ENCODE measurements at regions not wholly inside any gene's neighbourhood (a gene's known extent, or its start where the extent isn't known, plus 50 kb on each side); places are given as distances from the start of the nearest gene placed in this dataset.

DNA sequence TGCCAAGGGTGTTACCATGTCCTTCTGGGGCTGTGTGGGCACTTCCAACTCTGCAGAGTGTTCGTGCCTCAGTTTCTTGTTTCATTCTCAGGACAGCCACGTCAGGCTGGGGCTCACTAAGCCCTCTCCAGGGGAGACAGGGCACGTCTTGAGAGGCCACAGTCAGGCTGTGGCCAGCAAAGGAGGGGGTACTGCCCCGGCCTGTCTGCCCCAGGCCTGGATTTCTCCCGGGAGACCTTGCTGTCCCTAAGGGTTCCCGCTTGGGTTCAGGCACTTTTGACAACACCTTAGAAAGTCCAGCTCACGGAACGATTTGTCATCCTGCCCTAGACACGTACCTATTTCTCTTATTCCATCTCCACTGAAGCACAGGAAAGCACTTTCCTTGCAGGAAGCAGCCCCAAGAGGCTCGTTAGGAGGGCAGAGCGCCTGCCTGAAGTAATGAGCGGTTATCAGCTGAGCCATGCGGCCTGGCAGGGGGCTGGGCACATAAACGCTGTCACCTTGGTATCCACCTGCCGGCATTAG is 290.4 kb upstream of the RTL1 start:
- TF ChIP-seq CTCF (IDR thresholded peaks at IDR 0.05; ENCODE audit: low read depth, low read length) = no peak
- H3K9me3 ChIP-seq = no peaks in the 10 kb centered on the region
- DNase-seq = no peak

GRCh38 chr14:101194373-101195308 is 291.1 kb upstream of the RTL1 start:
- Histone ChIP-seq H3K4me1 (no peaks in the 10 kb centered on the region), H3K4me3 (ENCODE audit: low read depth, low read length) (no peak overlapping the region), H3K9me3 (no peaks in the 10 kb centered on the region), H3K36me3 (no peaks in the 10 kb centered on the region), H3K27me3 (no peaks in the 10 kb centered on the region)
- DNase-seq = no peak
- TF ChIP-seq CTCF (IDR thresholded peaks at IDR 0.05; ENCODE audit: low read depth, low read length) = no peak

More for the DNA sequence above, 290.4 kb upstream of the RTL1 start:
- H3K4me3 ChIP-seq (ENCODE audit: low read depth, low read length) = no peak overlapping the region
- H3K27me3 ChIP-seq = no peaks in the 10 kb centered on the region
- no peaks in the 10 kb centered on the region for H3K4me1 ChIP-seq
- no peaks in the 10 kb centered on the region for H3K36me3 ChIP-seq

DNA sequence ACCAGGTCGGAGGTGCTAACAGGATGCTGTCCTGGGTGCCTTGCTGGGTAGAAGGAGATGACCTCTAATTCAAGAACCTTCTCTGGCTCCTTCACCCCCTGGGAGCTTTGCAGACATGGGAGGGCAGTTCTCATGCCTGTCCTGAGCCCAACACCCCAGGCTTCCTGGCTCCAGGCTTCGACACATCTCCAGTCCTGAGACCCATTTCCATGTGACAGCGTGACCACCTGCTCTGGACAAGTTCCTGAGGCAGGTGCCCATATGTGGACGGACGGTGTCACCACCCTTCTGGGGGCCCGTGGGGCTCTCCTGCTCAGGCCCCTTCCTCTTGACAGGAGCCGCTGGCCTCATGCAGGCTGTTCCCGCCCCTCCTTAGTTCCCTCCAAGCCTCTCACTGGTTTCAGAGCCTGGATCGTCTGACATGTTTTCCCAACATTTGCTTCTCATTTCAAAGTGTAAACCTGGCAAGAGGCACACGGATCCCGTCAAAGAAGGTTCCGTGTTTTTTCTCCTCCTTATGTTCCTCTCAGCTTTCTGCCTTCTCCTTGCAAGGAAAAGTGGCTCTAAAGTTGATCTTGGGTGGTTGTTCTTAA is 291.9 kb upstream of the RTL1 start:
- Histone ChIP-seq H3K9me3 (no peaks in the 10 kb centered on the region), H3K27me3 (no peaks in the 10 kb centered on the region), H3K36me3 (no peaks in the 10 kb centered on the region), H3K4me1 (no peaks in the 10 kb centered on the region), H3K4me3 (ENCODE audit: low read depth, low read length) (no peak overlapping the region)
- no peak for TF ChIP-seq CTCF (IDR thresholded peaks at IDR 0.05; ENCODE audit: low read depth, low read length)
- DNase-seq = no peak

GRCh38 chr14:101196051-101196712 is 292.7 kb upstream of the RTL1 start:
- Histone ChIP-seq H3K4me3 (ENCODE audit: low read depth, low read length) (no peak overlapping the region), H3K27me3 (no peaks in the 10 kb centered on the region), H3K9me3 (no peaks in the 10 kb centered on the region), H3K36me3 (no peaks in the 10 kb centered on the region), H3K4me1 (no peaks in the 10 kb centered on the region)
- no peak for TF ChIP-seq CTCF (IDR thresholded peaks at IDR 0.05; ENCODE audit: low read depth, low read length)
- DNase-seq = no peak

DNA sequence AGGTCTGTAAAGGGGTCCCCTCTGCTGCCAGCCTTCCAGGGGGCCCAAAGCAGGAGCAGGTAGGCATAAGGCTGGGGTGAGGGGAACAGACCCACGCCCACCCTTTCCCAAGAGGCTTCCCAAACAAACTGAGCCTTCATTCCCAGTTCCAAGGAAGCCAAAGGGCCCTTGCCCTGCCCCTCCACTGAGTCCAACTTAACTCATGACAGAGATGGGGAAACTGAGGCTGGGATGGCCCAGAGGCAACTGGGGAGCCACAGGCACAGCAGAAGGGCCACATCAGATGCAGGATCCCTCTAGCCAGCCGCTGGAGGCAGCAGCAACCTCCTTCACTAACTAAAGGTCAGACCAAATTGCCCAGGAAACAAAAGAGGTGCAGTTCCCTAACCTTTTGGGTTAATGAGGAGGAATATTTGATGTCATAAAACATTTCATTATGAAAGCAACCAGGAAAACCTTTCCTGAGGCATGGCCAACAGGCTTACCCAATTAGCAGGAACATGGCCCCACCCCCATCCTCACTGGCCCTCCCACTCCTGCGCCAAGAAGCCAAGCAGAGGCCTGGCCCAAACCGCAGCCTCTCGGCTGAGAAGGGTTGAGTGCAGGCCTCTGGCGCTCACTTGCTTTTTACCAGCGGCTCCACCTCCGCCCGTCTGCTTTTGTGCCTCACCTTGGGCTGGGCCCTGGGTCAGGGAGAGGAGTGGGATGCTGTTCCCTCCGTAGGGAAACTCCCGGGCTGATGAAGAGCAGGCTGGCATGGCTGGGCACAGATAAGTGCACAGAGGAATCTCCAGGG is 293.5 kb upstream of the RTL1 start:
- H3K4me1 ChIP-seq = no peaks in the 10 kb centered on the region
- TF ChIP-seq CTCF (IDR thresholded peaks at IDR 0.05; ENCODE audit: low read depth, low read length) = no peak

More for the DNA sequence above, 293.5 kb upstream of the RTL1 start:
- H3K27me3 ChIP-seq = no peaks in the 10 kb centered on the region
- no peaks in the 10 kb centered on the region for H3K36me3 ChIP-seq
- no peak overlapping the region for H3K4me3 ChIP-seq (ENCODE audit: low read depth, low read length)
- DNase-seq = peak; percentile 43
- no peaks in the 10 kb centered on the region for H3K9me3 ChIP-seq

Measured in BE2C (cell line).